ENCODE measurements at regions not wholly inside any gene's neighbourhood (a gene's known extent, or its start where the extent isn't known, plus 50 kb on each side); places are given as distances from the start of the nearest gene placed in this dataset.

DNA sequence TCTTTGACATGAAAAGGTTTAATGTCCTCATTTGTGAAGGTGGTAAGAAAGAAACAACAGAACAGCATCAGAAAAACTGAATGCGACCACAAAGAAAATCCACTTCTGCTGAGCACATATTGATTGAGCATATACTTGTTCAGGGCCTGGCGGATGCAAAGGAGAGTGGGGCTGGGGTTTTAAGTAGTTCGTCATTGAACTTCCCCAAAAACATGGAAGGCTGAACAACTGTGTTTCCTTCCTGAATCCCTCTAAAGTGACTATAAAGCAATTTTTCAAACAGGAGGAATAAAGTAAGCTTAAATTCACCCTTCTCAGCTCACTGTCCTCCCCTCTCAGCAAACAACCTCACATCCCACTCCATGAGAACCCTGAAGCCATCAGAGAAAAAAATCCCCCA is 262.9 kb downstream of the AGTPBP1 start:
- TF ChIP-seq, protein P1, sequence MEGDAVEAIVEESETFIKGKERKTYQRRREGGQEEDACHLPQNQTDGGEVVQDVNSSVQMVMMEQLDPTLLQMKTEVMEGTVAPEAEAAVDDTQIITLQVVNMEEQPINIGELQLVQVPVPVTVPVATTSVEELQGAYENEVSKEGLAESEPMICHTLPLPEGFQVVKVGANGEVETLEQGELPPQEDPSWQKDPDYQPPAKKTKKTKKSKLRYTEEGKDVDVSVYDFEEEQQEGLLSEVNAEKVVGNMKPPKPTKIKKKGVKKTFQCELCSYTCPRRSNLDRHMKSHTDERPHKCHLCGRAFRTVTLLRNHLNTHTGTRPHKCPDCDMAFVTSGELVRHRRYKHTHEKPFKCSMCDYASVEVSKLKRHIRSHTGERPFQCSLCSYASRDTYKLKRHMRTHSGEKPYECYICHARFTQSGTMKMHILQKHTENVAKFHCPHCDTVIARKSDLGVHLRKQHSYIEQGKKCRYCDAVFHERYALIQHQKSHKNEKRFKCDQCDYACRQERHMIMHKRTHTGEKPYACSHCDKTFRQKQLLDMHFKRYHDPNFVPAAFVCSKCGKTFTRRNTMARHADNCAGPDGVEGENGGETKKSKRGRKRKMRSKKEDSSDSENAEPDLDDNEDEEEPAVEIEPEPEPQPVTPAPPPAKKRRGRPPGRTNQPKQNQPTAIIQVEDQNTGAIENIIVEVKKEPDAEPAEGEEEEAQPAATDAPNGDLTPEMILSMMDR (optimal IDR thresholded peaks at IDR 0.05 in 1 of 3, IDR thresholded peaks at IDR 0.05 in 1 of 3, conservative IDR thresholded peaks at IDR 0.05 in 1 of 3; ENCODE audit: extremely low read depth in 1 of 3, insufficient read depth in 2 of 3, low read length in 3 of 3) = no peak
- TF ChIP-seq EZH2 (IDR thresholded peaks at IDR 0.05; ENCODE audit: low read length) = no peak
